Smooth muscle cell (in vitro differentiated cells): ENCODE measurements at regions not wholly inside any gene's neighbourhood (a gene's known extent, or its start where the extent isn't known, plus 50 kb on each side); places are given as distances from the start of the nearest gene placed in this dataset.

Experiments used
- DNase-seq: peaks from one replicate; lab custom pipeline; 2025; ENCODE audit not compliant: unreplicated experiment; lab: John Stamatoyannopoulos, UW
- H2AFZ ChIP-seq: fragments of 200-600 bp; sonication (generic); 2 replicates; pipeline ENCODE4 v1.6.0; 2016; ENCODE audit warnings: antibody characterized with exemption, low read depth, mild to moderate bottlenecking
- H3F3A ChIP-seq: fragments of 200-600 bp; sonication (generic); 2 replicates; pipeline ENCODE4 v1.6.0; 2017; ENCODE audit warnings: antibody characterized with exemption, low read depth
- H3K27ac ChIP-seq: fragments of 200-600 bp; sonication (generic); 2 replicates; pipeline ENCODE4 v1.5.1; 2016; ENCODE audit warnings: low read depth, mild to moderate bottlenecking
- H3K27me3 ChIP-seq: fragments of 200-600 bp; sonication (generic); 2 replicates; pipeline ENCODE4 v1.6.1; 2016; ENCODE audit warnings: low read depth, mild to moderate bottlenecking
- H3K36me3 ChIP-seq: fragments of 200-600 bp; sonication (generic); 2 replicates; pipeline ENCODE4 v1.5.1; 2016; ENCODE audit warnings: low read depth
- H3K4me1 ChIP-seq: fragments of 200-600 bp; sonication (generic); 2 replicates; pipeline ENCODE4 v1.5.1; 2016; ENCODE audit warnings: low read depth
- H3K4me2 ChIP-seq: fragments of 200-600 bp; sonication (generic); 2 replicates; pipeline ENCODE4 v1.6.0; 2016; ENCODE audit warnings: mild to moderate bottlenecking
- H3K4me3 ChIP-seq: fragments of 200-600 bp; sonication (generic); 2 replicates; pipeline ENCODE4 v1.5.1; 2016; ENCODE audit warnings: mild to moderate bottlenecking
- H3K79me2 ChIP-seq: fragments of 200-600 bp; sonication (generic); 2 replicates; pipeline ENCODE4 v1.6.0; 2016; ENCODE audit warnings: low read depth, mild to moderate bottlenecking
- H3K9ac ChIP-seq: fragments of 200-600 bp; sonication (generic); 2 replicates; pipeline ENCODE4 v1.6.0; 2016; ENCODE audit warnings: low read depth
- H3K9me3 ChIP-seq: fragments of 200-600 bp; sonication (generic); replicated peaks from 2 replicates; pipeline ENCODE4 v1.5.1; 2016; ENCODE audit warnings: low read depth
- H4K20me1 ChIP-seq: fragments of 200-600 bp; sonication (generic); 2 replicates; pipeline ENCODE4 v1.6.0; 2016; ENCODE audit warnings: low read depth
- CTCF ChIP-seq: fragments of 200-600 bp; sonication (generic); IDR thresholded peaks from 2 replicates; pipeline ENCODE4 v1.5.1; 2017; ENCODE audit warnings: borderline replicate concordance, mild to moderate bottlenecking, antibody characterized with exemption; ENCODE audit not compliant: insufficient read depth, poor library complexity, severe bottlenecking
- WGBS: methylation state at CpG from one replicate; pipeline ENCODE4 v1.1.7; 2016; ENCODE audit warnings: low lambda C conversion rate; 5-methylcytosine and 5-hydroxymethylcytosine counted together

GRCh38 chr2:105952131-105952530 lies 207.4 kb downstream of the NCK2 start:
- Histone ChIP-seq H3K36me3 (no peaks in the 10 kb centered on the region), H2AFZ (no peak overlapping the region), H3K9ac (no peak overlapping the region), H3K27me3 (peaks cover 17% of the 10 kb centered on the region), H4K20me1 (no peaks in the 10 kb centered on the region), H3K27ac (no peak overlapping the region), H3F3A (no peaks in the 10 kb centered on the region), H3K4me2 (no peak overlapping the region), H3K4me3 (no peak overlapping the region), H3K79me2 (no peaks in the 10 kb centered on the region), H3K4me1 (peaks cover 29% of the 10 kb centered on the region), H3K9me3 (no peaks in the 10 kb centered on the region)
- DNase-seq, result no peak
- TF ChIP-seq CTCF, result no peak
- WGBS, result 88% methylated on average over 1 of the region's 1 CpG

DNA sequence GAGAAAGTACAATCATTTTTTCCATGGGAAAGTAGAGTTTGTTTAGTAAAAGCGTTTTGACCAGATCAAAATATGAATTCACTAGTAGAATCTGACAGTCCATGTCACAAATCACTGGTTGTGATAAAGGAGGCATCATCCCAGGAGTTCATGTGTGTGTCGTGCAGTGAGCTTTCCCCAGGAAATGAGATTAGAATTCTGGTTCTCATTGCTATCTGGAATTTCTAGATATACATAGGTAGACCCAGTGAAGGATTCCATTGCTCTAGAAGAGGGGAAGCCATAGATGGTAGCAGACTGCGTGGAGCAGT lies 206.6 kb downstream of the NCK2 start:
- Histone ChIP-seq H4K20me1 (no peaks in the 10 kb centered on the region), H3K4me2 (no peak overlapping the region), H2AFZ (no peak overlapping the region), H3K27ac (no peak overlapping the region), H3K36me3 (no peaks in the 10 kb centered on the region), H3K4me3 (no peak overlapping the region), H3K27me3 (peaks cover 20% of the 10 kb centered on the region), H3K9me3 (no peaks in the 10 kb centered on the region), H3K9ac (no peak overlapping the region), H3K79me2 (no peaks in the 10 kb centered on the region), H3K4me1 (peaks cover 29% of the 10 kb centered on the region), H3F3A (no peaks in the 10 kb centered on the region)
- TF ChIP-seq CTCF, result no peak
- no peak for DNase-seq
- 78% methylated on average over 3 of the region's 3 CpGs for WGBS

DNA sequence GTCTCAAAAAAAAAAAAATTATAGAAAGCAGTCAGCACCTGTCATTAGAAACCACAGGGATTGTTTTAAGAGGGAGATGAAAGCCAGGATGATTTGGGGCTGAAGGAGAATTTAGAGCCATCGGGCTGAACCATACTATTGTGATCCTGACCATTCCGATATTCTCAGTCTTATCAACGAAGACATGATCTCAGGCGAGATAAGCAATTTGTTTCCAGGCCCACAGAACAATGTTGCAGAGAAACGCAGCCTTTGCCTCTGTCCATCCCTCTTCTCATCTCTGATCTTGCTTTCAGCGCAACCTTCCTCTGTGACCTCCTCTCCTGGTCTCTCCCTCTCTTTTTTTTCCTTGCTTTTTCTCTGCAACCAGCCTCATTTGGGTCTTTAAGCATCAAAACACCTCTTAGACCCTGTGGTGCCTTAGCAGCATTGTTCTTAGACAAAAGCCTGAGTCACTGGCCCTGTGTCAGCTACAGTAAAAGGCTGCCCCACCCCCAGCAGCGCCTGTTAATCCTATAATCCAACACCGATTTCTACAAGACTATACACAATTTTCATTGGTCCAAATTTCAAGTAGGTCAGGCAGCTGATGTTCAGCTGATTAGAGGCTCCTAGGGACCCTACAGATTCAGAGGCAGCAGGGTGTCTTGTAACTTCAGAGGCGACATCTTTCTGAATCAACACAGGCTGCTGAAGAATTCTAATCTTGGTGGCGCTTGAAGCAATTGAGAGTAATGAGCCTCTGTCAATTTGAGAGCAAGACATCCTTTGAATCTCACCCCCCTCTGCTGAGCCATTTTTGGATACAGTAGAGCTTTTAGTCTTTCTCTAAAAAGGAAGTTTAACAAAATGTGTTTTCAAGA lies 206.0 kb downstream of the NCK2 start:
- no peak overlapping the region for H2AFZ ChIP-seq
- H4K20me1 ChIP-seq, result no peaks in the 10 kb centered on the region
- no peak for TF ChIP-seq CTCF
- no peaks in the 10 kb centered on the region for H3F3A ChIP-seq
- H3K9me3 ChIP-seq, result no peaks in the 10 kb centered on the region
- DNase-seq, result no peak
- no peak overlapping the region for H3K4me2 ChIP-seq
- H3K9ac ChIP-seq, result no peak overlapping the region
- 31% methylated on average over 10 of the region's 10 CpGs for WGBS
- no peak overlapping the region for H3K27ac ChIP-seq
- no peaks in the 10 kb centered on the region for H3K36me3 ChIP-seq
- H3K79me2 ChIP-seq, result no peaks in the 10 kb centered on the region
- H3K4me1 ChIP-seq, result peaks cover 29% of the 10 kb centered on the region
- H3K4me3 ChIP-seq, result no peak overlapping the region
- H3K27me3 ChIP-seq, result peaks cover 22% of the 10 kb centered on the region

GRCh38 chr2:105943977-105944376 lies 199.3 kb downstream of the NCK2 start:
- TF ChIP-seq CTCF, result no peak
- Histone ChIP-seq H3K4me1 (no peaks in the 10 kb centered on the region), H2AFZ (no peak overlapping the region), H3K4me2 (no peak overlapping the region), H3K79me2 (no peaks in the 10 kb centered on the region), H3K27ac (no peak overlapping the region), H3K36me3 (no peaks in the 10 kb centered on the region), H3K9ac (no peak overlapping the region), H4K20me1 (no peaks in the 10 kb centered on the region), H3K4me3 (no peak overlapping the region), H3K9me3 (no peaks in the 10 kb centered on the region), H3K27me3 (peaks cover 5% of the 10 kb centered on the region), H3F3A (no peaks in the 10 kb centered on the region)
- 90% methylated on average over 20 of the region's 20 CpGs for WGBS
- no peak for DNase-seq
